GM18951 (cell line): ENCODE measurements at regions not wholly inside any gene's neighbourhood (a gene's known extent, or its start where the extent isn't known, plus 50 kb on each side); places are given as distances from the start of the nearest gene placed in this dataset.
"Not testable (repeated sequence)": the region's sequence is repeated elsewhere in the genome, so short reads cannot be mapped to it uniquely, and the experiment has no call there.

Experiments
- POLR2A ChIP-seq: IDR thresholded peaks from 4 replicates; pipeline ENCODE4 v1.6.1; 2011; ENCODE audit warnings: mild to moderate bottlenecking; ENCODE audit not compliant: insufficient read length, insufficient read depth; ENCODE audit errors: extremely low read depth
- in situ Hi-C: fragments of 300-500 bp; cut with MboI; formaldehyde crosslinking; loops from one replicate; pipeline ENCODE4 v1.12.0; 2022; ENCODE audit warnings: low sequenced_read_pairs, mixed read lengths, inconsistent platforms; ENCODE audit not compliant: unreplicated experiment

DNA sequence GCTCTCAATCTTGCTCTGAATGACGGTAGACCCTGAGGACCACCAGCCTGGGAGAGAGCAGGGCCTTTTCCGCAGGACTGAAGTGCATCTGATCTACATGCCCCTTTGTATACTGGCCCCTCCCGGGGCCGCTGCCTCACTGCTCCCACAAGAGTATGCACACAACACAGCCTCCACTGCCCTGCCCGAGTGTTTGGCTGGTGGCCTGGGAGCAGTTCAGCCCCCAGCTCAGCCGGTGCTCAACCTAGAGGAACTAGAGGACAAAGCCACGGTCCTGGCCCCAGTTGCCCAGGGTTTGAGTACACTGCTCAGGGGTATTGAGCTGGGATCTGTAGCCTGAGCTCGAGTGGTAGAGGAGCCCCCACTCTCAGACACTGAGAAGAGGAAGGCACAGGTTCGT lies 118.9 kb upstream of the CAB39 start:
- in situ Hi-C loops: no loop called here
- TF ChIP-seq POLR2A: no peak

DNA sequence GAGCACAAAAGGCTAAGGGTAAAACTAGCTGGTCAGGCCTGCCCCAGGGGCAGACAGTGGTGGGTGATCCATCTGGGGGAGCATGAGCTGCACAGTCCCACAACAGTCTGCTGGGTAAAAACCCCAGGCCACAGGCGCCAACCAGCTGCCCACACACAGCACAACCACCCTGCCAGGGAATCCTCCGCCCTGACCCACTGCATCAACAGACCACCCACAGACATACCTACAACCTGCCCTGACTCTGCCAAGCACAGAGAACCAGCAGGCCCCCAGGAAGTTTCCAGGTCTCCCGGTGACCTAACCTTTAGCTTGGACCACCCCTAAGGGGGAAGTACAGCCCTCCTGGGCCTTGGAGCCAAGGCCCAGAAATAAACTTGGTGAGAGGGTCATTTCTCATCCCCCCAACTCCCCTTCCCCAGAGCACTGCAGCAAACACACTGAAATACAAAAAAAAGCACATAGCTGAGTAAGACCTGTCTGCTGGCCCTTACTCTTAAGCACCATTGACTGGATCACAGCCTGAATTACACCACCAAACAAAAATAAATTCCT lies 118.3 kb upstream of the CAB39 start:
- in situ Hi-C loops: no loop called here
- TF ChIP-seq POLR2A: no peak

DNA sequence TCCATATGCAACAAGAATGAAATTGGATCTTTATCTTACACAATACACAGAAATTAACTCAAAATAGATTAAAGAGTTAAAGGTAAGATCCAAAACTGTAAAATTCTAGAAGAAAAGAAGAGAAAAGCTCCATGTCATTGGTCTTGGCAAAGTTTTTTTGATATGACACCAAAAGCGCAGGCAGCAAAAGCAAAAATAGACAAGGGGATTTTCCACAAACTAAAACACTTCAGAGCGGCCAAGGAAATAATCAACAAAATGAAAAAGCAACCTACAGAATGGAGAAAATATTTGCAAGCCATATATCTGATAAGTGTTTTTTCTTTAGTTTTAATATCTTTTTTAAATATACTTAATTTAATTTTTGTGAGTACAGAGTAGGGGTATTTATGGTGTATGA lies 112.8 kb upstream of the CAB39 start:
- TF ChIP-seq POLR2A: no peak
- in situ Hi-C loops: loop anchor here (25.0 kb wide), 2 partner anchors 388 to 813 kb away; partner anchors contain the start of gene SP110

DNA sequence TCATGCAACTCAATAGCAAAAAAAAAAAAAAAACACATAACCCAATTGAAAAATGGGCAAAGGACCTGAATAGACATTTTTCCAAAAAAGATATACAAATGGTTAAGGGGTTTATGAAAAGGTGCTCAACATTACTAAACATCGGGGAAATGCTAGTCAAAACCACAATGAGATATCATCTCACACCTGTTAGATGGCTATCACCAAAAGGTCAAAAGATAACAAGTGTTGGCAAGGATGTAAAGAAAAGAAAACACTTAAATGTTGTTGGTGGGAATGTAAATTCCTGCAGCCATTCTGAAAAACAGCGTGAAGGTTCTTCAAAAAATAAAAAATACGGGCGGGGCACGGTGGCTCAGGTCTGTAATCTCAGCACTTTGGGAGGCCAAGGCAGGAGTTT lies 112.4 kb upstream of the CAB39 start:
- TF ChIP-seq POLR2A: no peak
- in situ Hi-C loops: loop anchor here (25.0 kb wide), 2 partner anchors 388 to 813 kb away; partner anchors contain the start of gene SP110

DNA sequence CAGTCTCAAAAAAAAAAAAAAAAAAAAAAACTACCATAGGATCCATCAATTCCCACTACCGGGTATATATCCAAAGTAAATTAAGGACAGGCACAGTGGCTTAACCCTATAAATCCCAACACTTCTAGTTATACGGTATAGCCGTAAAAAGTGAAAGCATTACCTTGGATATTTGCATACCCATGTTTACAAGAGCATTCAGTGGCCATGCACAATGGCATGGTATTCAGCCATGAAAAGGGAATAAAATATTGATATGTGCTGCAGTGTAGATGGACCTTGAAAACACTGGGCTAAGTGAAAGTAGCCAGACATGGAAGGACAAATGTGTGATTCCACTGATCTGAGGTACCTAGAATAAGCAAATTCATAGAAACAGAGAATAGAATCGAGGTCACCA lies 111.8 kb upstream of the CAB39 start:
- in situ Hi-C loops: loop anchor here (25.0 kb wide), 2 partner anchors 389 to 814 kb away; partner anchors contain the start of gene SP110
- no peak for TF ChIP-seq POLR2A

DNA sequence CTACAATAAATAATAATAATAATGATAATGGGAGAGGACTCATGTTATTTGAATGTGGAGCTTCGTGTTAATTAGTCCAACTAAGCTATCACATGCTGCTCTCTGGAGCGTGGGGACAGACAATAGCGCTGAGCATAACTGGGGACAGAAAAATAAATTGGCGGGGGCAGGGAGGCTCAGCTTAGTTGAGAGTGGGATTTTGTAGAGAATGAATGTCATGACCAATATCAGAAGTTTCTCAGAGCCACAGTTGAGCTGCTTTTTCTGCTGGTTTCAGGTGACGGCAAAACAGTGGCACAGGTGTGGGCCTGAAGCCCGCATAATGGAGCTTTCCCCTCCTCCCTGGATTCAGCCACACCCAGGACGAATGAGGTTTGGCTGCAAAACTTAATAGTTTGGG lies 111.1 kb upstream of the CAB39 start:
- no peak for TF ChIP-seq POLR2A
- in situ Hi-C loops: loop anchor here (25.0 kb wide), 2 partner anchors 389 to 814 kb away; partner anchors contain the start of gene SP110

DNA sequence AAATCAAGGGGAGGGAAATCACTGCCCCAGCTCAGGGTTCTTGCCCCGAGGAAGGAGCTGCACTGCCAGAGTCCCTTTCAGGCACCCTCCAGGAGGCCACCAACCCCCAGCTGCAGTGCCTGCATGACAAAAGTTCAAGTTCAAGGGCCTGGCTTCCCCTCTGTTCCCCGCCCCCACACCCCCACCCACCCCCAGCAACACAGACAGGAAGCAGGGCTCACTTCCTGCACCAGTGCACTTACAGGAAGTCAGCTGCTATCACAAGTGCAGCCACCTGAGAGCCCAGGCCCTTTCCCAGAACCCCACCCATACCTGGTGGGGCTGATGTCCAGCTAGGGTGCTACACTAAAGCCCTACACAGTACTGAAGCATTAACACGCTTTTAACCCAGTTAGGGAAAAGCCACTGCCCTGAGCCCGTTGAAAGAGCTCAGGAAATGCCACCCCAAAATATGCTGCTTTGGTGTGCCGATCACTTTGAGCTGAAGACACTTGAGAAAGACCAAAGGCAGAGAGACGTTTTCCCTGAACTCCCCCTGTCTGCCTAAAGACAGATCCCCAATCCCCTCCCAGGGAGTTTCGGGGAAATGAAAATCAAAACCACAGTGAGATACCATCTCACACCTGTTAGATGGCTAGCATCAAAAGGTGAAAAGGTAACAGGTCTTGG lies 109.9 kb upstream of the CAB39 start:
- in situ Hi-C loops: loop anchor here (25.0 kb wide), 2 partner anchors 390 to 815 kb away; partner anchors contain the start of gene SP110
- TF ChIP-seq POLR2A: peak; percentile 35

DNA sequence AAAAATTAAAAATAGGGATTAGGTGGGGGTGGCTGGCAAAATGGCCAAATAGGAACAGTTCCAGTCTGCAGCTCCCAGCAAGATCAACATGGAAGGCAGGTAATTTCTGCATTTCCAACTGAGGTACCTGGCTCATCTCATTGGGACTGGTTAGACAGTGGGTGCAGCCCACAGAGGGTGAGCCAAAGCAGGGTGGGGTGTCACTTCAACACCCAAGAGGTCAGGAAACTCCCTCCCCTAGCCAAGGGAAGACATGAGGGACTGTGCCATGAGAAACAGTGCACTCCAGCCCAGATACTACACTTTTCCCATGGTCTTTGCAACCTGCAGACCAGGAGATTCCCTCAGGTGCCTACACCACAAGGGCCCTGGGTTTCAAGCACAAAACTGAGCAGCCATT lies 109.3 kb upstream of the CAB39 start:
- in situ Hi-C loops: loop anchor here (25.0 kb wide), 2 partner anchors 391 to 816 kb away; partner anchors contain the start of gene SP110

DNA sequence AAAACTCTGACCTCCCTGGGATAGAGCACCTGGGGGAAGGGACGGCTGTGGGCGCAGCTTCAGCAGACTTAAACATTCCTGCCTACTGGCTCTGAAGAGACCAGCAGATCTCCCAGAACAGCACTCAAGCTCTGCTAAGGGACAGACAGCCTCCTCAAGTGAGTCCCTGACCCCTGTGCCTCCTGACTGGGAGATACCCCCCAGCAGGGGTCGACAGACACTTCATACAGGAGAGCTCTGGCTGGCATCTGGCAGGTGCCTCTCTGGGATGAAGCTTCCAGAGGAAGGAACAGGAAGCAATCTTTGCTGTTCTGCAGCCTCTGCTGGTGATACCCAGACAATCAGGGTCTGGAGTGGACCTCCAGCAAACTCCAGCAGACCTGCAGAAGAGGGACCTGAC lies 108.5 kb upstream of the CAB39 start:
- in situ Hi-C loops: loop anchor here (25.0 kb wide), 2 partner anchors 392 to 817 kb away; partner anchors contain the start of gene SP110

DNA sequence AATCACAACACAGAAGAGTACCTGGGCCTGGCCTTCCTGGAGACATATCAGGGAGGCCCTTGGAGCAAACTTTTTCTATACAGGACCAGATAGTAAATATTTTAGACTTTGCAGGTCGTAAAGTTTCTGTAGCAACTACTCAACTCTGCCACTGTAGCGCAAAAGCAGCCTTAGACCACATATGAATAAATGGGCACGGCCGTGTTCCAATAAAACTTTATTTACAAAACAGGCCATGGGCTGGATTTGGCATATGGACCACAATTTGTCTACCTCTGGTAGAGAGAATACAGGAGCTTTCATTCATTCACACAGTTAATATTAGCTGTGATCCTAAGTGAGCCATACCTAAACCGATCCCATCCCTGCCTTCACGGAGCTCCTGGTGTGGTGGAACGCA lies 98.6 kb upstream of the CAB39 start:
- no peak for TF ChIP-seq POLR2A
- in situ Hi-C loops: loop anchor here (5.0 to 25.0 kb wide), 4 partner anchors 191 to 827 kb away; partner anchors contain the start of gene SP110

DNA sequence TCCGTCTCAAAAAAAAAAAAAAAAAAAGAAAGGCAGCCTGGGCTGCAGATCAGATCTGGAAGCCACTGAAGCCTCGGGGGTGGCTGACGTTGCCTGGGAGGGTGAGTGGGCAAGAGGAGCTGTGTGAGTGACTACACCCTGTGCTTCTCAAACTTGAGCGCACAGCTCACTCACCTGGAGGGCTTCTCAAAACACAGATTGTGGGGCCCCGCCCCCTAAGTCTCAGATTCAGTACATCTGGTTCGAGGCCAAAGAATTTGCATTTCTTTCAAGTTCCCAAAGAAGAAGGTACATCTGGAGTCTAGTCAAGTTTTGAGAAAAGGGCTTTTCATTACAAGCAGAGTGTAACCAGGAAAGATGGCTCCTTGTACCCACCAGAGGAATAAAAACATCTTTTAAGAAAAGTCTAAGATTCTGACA lies 97.7 kb upstream of the CAB39 start:
- in situ Hi-C loops: loop anchor here (5.0 to 25.0 kb wide), 4 partner anchors 190 to 828 kb away; partner anchors contain the start of gene SP110

DNA sequence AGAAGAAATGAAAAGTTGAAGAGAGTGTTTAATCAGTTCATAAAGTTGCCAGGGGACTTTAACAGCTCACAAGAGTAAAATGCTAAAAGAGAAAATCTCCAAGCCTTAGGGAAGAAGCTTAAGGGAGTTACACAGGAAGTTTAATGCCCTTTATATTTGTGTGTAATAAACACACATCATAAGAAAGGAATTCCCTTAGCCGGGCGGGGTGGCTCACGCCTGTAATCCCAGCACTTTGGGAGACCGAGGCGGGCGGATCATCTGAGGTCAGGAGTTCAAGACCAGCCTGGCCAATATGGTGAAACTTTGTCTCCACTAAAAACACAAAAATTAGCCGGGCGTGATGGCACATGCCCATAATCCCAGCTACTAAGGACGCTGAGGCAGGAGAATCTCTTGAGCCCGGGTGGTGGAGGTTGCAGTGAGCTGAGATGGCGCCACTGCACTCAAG lies 95.4 kb upstream of the CAB39 start:
- in situ Hi-C loops: loop anchor here (10.0 to 25.0 kb wide), 3 partner anchors 188 to 830 kb away; partner anchors contain the start of gene SP110

More for the DNA sequence above, 97.7 kb upstream of the CAB39 start:
- TF ChIP-seq POLR2A: peak; percentile 26

DNA sequence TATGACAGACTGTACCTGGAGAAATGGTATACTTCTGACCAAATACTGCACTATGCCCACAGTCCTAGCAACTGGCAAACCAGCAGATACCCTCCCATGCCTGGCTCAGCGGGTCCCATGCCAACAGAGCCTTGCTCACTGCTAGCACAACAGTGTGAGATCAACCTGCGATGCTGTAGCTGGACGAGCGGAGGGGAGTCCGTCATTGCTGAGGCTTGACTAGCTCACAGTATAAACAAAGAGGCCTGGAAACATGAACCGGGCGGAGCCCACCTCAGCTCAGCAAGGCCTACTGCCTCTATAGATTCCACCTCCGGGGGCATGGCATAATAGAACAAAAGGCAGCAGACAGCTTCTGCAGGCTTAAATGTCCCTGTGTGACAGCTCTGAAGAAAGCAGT lies 93.2 kb upstream of the CAB39 start:
- TF ChIP-seq POLR2A: no peak
- in situ Hi-C loops: loop anchor here (10.0 to 25.0 kb wide), 3 partner anchors 185 to 832 kb away; partner anchors contain the start of gene SP110

DNA sequence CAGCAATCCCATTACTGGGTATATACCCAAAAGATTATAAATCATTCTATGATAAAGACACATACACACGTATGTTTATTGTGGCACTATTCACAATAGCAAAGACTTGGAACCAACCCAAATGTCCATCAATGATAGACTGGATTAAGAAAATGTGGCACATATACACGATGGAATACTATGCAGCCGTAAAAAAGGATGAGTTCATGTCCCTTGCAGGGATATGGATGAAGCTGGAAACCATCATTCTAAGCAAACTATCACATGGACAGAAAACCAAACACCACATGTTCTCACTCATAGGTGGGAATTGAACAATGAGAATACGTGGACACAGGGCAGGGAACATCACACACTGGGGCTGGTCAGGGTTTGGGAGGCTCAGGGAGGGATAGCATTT lies 87.4 kb upstream of the CAB39 start:
- in situ Hi-C loops: not testable (repeated sequence)

DNA sequence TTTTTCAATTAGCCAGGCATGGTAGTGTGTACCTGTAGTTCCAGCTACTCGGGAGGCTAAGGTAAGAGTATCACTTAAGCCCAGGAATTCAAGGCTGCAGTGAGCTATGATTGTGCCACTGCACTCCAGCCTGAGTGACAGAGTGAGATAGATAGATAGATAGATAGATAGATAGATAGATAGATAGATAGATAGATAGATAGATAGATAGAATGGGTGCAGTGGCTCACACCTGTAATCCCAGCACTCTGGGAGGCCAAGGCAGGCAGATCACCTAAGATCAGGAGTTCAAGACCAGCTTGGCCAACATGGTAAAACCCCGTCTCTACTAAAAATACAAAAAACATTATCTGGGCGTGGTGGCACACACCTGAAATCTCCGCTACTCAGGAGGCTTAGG lies 85.6 kb upstream of the CAB39 start:
- in situ Hi-C loops: not testable (repeated sequence)
